ENCODE measurements at regions not wholly inside any gene's neighbourhood (a gene's known extent, or its start where the extent isn't known, plus 50 kb on each side); places are given as distances from the start of the nearest gene placed in this dataset.
"Not testable (repeated sequence)": the region's sequence is repeated elsewhere in the genome, so short reads cannot be mapped to it uniquely, and the experiment has no call there.

GRCh38 chr5:88615767-88616166 lies 267.2 kb downstream of the MEF2C start:
- not testable (repeated sequence) for DNase-seq (ENCODE audit: low read depth)

DNA sequence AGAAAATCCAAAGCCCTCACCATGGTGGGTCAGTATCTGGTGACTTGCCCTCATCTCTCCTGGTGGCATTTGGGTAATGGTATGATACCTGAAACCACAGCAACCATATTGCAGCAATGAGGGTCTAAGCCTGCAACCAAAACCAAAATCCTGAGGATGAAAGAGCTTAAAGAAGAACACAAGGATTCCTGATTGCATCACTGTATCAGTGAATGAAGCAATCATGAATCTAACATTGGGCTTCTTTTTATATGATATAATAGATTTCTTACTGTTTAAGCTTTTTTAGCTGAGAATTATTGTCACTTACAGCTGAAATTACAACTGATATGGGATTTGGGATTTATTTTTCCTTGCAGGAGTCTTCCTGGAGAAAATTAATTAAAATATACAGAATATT lies 269.9 kb downstream of the MEF2C start:
- no peak for DNase-seq (ENCODE audit: low read depth)

GRCh38 chr5:88610586-88610985 lies 272.4 kb downstream of the MEF2C start:
- DNase-seq (ENCODE audit: low read depth), result no peak

- DNase-seq (ENCODE audit: low read depth), result no peak
These were observed 275.5 kb downstream of the MEF2C start for GRCh38 chr5:88607492-88607891.

DNA sequence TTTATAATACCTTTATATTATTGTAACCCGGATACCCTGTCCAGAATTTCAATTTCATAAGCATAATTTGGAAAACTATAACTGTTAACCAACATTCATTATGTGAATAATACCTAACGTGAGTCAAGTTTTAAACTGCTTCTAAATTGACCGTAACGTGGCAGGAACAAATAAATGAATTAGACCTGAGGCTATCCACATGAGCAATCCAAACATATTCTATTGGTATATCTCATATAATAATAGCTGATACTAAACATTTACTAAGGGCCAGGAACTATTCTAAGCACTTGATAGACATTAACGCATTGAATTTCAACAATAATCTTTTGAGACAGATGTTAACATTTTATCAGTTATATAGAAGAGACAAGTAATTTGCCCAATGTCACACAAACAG lies 276.4 kb downstream of the MEF2C start:
- DNase-seq (ENCODE audit: low read depth), result no peak

- DNase-seq (ENCODE audit: low read depth), result no peak
These were observed 276.8 kb downstream of the MEF2C start for GRCh38 chr5:88606173-88606572.

DNA sequence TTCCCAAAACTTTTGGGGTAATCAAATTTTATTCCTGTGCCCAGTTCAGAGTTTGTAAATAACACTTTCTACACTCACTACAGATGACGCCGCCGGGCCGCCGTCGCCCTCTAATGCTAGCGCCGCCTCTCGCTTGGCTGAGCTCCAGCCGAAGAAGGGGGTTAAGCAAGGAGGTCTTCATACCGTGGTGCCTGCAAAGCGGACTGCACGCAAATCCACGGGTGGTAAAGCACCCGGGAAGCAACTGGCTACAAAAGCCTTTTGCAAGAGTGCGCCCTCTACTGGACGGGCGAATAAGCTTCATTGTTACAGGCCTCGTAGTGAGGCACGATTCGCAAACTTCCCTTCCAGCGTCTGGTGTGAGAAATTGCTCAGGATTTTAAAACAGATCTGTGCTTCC lies 280.4 kb downstream of the MEF2C start:
- DNase-seq (ENCODE audit: low read depth), result no peak

DNA sequence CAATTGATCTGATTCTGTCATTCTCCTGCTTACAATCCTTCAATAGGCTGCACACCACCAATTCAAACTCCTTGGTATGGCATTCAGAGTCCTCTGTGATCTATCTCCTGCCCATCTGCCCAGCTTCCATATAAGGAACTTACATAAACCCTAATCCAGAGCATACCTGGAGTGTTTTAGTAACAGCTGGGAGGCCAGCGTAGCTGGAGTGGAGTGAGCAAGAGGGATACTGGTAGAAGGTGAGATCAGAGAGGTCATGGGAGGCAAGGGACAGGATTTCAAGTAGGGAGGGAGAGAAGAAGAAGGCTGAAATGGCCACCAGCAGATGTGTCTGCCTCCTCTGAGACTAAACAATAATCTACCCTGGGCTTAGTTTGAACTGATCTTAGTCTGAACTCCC lies 288.5 kb downstream of the MEF2C start:
- DNase-seq (ENCODE audit: low read depth), result no peak

GRCh38 chr5:88588609-88589008 lies 294.4 kb downstream of the MEF2C start:
- DNase-seq (ENCODE audit: low read depth), result no peak

DNA sequence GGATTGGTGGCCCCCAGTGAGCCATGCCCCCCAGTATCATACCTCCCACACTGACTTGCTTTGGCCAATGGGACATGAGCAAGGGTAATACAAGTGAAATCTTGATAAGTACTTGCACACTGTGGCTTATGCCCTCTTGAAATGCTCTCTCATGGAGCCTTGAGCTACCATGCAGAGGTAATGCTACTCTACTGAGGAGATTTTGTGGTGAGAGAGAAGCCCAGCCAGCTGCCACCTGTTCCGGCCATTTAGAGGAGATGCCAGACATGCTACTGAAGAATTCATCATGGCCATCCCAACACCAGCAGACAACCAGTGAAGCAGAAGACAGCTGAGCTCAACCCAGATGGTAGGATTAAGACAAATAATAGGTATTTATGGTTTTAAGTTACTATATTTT lies 299.5 kb downstream of the MEF2C start:
- DNase-seq (ENCODE audit: low read depth), result no peak

GRCh38 chr5:88558366-88558765 lies 289.7 kb upstream of the TMEM161B start:
- no peak for DNase-seq (ENCODE audit: low read depth)

DNA sequence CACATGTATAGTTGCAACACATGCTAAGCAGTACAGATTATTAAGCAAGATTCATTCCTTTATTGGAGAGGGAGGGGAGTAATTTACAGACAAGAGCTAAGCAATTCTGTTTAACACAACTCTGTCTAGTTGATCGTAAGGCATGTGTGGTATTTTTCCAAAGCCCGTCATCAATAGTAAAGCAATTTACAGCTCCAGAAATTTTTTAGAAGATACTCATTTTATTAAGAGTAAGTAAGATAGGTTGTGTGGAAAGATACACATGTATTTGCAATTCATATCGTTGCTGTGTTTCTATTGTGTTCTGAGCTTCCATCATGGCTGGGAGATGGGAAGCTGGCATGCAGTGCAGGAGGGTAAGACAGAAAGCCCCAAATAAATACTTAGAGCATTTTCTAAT lies 289.2 kb upstream of the TMEM161B start:
- no peak for DNase-seq (ENCODE audit: low read depth)

DNA sequence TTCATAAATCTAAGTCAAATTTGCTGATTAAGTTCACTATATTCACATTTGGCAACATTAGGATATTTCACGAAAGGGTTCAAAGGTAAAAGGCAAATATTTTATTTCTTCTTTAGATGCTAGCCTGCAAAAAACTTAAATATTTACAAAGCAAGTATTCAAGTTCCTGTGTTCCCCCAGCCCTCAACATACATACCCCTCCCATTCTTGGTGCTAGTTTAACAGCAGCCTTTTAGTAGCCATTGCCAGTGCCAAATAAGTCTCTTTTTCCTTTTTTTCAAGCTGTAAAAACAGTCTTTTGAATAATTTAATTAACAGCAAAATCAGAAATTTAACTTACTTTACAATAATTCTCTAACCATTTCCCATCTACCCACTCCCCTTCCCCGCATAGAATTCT lies 288.5 kb upstream of the TMEM161B start:
- no peak for DNase-seq (ENCODE audit: low read depth)

GRCh38 chr5:88556406-88556805 lies 287.8 kb upstream of the TMEM161B start:
- DNase-seq (ENCODE audit: low read depth), result no peak

DNA sequence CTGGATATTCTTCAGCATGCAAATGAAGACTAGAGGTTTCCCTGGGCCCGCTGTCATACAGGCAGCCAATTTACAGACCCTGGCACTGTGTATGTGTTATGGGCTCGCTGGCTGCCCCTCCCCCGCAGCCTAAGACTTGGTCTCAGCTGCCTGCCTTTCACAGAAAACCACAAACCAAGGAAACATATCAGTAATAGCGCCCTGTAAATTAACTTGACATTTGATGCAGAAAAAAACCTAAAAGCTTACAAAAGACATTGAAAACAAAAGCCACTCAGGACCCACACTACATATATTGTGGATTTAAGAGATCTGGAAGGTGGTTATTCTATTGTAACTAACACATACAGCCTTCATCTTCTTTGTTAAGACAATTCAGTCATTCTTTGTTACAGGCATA lies 287.0 kb upstream of the TMEM161B start:
- no peak for DNase-seq (ENCODE audit: low read depth)

DNA sequence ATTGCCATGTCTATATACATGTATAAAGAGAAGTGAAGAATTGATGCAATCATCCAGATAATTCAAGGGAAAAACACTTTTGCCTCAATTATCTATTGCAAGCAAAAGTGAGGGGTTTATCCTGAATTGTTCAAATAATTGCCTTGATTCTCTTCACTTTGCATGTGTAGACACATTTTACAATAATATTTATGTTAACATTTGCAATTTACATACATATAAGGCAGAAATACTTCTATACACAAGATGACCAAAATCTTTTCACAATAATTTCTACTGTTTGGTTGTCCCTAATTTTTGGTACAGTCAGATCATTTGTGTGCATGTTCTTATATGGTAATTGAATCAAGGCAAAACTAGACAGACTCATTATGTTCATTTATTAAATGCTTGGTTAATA lies 285.3 kb upstream of the TMEM161B start:
- no peak for DNase-seq (ENCODE audit: low read depth)

DNA sequence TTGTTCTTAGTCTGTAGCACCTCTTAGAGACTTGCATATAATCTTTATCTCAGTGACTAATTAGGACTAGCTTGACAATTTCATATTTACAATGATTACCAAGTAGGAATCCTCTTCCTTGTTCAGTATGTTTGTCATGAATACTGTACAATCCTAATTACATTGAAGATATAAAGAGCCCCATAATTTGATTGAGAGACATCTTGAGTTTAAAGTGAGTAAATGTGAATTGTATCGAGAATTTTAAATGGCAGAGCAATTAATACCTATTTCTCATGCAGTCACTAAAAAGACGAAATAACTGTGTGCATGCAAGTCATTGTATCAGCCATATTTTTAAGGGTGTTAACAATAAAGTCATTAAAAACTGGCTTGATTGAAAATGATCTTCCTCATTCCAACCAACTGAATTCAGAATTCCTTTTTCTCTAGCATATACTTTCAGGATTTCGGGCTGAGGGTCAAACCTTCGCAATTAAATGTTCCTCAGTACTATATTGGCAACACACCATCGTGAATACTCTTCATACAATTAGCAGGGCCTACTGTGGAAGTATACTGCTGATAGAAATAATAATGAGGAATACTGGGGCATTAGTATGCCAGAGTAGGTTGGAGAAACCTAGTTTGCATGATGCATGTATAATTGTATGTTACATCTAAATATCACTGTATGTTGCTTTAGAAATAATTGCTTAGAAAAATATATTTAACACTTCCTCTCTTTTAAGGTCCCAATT lies 284.7 kb upstream of the TMEM161B start:
- no peak for DNase-seq (ENCODE audit: low read depth)

DNA sequence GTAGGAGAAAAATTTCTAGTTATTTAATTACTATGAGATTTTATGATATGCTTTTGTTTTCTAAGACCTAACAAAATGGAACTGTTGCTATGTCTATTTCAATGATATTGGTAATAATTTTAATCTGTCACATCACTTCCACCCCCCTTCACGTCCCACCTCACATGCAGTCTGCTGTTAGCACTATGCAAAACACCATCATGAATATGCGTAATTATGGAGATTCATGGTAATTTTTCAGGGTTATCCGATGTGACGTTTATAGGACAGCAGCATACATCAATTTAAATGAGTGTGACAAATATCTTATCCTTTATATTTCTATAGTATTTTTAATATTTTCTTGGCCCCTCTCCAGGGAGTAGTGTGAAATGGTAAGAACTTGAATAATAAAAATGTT lies 283.8 kb upstream of the TMEM161B start:
- no peak for DNase-seq (ENCODE audit: low read depth)

GRCh38 chr5:88551724-88552345 lies 283.2 kb upstream of the TMEM161B start:
- no peak for DNase-seq (ENCODE audit: low read depth)

DNA sequence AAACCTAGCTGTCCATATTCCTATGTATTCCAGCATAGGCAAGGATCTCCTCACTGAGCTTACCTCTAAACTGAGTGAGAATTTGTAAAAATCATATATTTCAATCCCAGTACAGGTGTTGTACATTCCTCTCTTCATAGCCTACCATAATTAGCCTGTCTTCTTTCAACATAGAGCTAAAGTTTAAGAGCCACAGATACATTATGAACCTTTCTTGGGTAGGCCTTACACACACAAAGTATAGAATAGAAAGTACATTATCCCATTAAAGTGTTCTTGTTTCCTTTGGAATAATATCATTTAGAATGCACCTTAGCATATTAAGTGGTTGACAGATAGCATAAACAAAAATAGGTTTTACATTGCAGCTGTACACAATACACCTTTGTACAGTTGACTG lies 282.1 kb upstream of the TMEM161B start:
- DNase-seq (ENCODE audit: low read depth), result no peak

DNA sequence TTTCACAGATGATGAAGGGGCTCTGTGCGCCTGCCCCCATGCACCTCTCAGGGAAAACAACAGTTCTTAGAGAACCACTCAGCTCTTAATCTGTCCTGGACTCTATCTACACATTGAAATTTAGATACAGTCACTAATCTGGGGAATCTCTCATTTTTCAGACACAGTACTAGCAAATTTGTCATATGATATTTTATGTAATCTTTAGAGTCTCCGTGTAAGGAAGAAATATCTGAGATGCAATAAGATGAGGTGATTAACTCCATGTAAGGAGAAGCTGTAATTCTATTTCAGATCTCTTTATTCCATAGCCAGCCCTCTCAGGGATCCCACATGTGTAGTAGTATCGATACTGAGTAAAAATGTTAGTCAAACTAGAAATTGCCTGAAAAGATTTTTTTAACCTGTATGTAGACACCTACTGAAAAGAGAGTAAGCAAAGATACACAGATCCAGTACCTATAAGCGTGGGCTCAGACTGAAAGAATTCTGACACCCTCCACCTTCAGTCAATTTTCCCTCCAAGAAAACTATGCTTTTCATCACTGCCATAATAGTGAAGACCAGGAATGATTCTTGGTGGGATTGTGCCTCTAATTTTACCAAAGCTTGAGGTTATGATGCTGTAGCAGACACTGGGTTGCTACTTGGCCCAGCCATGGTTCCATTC lies 279.6 kb upstream of the TMEM161B start:
- DNase-seq (ENCODE audit: low read depth), result no peak

DNA sequence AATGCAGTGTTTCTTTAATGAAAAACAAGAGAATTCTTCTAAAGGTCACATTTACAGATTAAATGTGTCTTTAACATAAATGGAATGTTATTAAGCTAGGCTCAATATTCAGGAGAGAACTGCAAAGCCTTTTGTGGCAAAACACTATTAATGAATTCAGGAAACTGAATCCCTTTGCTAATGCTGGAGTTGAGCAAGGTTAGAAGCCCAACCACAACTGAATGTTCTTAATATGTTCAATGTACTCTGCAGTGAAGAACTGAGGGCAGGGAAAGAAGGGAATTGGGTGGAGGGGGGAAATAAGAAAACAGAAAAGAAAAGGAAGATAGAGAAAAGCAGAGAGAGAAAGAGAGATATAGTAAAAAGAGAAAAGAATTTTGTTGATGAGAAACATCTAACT lies 276.7 kb upstream of the TMEM161B start:
- DNase-seq (ENCODE audit: low read depth), result no peak

- DNase-seq (ENCODE audit: low read depth), result no peak
These were observed 276.0 kb upstream of the TMEM161B start for GRCh38 chr5:88544671-88545070.
